OCI-LY7 (cell line): ENCODE measurements at regions not wholly inside any gene's neighbourhood (a gene's known extent, or its start where the extent isn't known, plus 50 kb on each side); places are given as distances from the start of the nearest gene placed in this dataset.
"Not testable (repeated sequence)": the region's sequence is repeated elsewhere in the genome, so short reads cannot be mapped to it uniquely, and the experiment has no call there.

Source experiments
- BruUV-seq: library from RNA; stranded (reverse); fragments of 400-500 nt; replicated peaks from 2 replicates; lab custom pipeline; 2021; lab: Mats Ljungman, UMichigan
- CTCF ChIA-PET: fragments of 300-600 bp; sonication (Branson Sonifier 250); formaldehyde crosslinking; loops from one replicate; lab custom pipeline; 2022; ENCODE audit warnings: antibody characterized with exemption; ENCODE audit not compliant: unreplicated experiment; lab: Charles Lee
- POLR2A ChIA-PET: fragments of 300-600 bp; sonication (Branson Sonifier 250); formaldehyde crosslinking; loops from one replicate; lab custom pipeline; 2022; ENCODE audit warnings: antibody characterized with exemption; lab: Charles Lee
- DNase-seq: peaks from one replicate; pipeline ENCODE4 v3.0.0-alpha.2; 2015; ENCODE audit warnings: low spot score
- H2AFZ ChIP-seq: fragments of 200-600 bp; sonication (generic), shearing (Covaris generic); 2 replicates; pipeline ENCODE4 v1.6.1; 2014; ENCODE audit warnings: mild to moderate bottlenecking, antibody characterized with exemption, low read length, moderate library complexity
- H3K27ac ChIP-seq: fragments of 200-600 bp; sonication (generic); 2 replicates; pipeline ENCODE4 v1.5.1; 2014; ENCODE audit warnings: mixed run types, low read depth, mild to moderate bottlenecking, moderate library complexity, low read length, inconsistent platforms; ENCODE audit not compliant: poor library complexity, severe bottlenecking
- H3K36me3 ChIP-seq: fragments of 200-600 bp; sonication (generic); 2 replicates; pipeline ENCODE4 v1.6.1; 2014; ENCODE audit warnings: mild to moderate bottlenecking, antibody characterized with exemption, low read length, moderate library complexity, mixed read lengths; ENCODE audit not compliant: insufficient read depth
- H3K4me1 ChIP-seq: fragments of 200-600 bp; sonication (generic); 2 replicates; pipeline ENCODE4 v1.5.1; 2014; ENCODE audit warnings: mild to moderate bottlenecking, low read length; ENCODE audit not compliant: insufficient read depth, poor library complexity, severe bottlenecking
- H3K4me2 ChIP-seq: fragments of 200-600 bp; sonication (generic); 2 replicates; pipeline ENCODE4 v1.6.1; 2014; ENCODE audit warnings: mild to moderate bottlenecking, low read length
- H3K4me3 ChIP-seq: fragments of 200-600 bp; sonication (generic); 2 replicates; pipeline ENCODE4 v1.5.1; 2014; ENCODE audit warnings: mild to moderate bottlenecking, low read depth, low read length; ENCODE audit not compliant: poor library complexity, severe bottlenecking
- H3K79me2 ChIP-seq: fragments of 200-600 bp; sonication (generic); 2 replicates; pipeline ENCODE4 v1.6.1; 2016; ENCODE audit warnings: low read depth, mild to moderate bottlenecking, low read length, moderate library complexity, mixed read lengths; ENCODE audit not compliant: insufficient read depth
- H3K9me2 ChIP-seq: fragments of 200-600 bp; sonication (generic); 2 replicates; pipeline ENCODE4 v1.6.1; 2016; ENCODE audit warnings: mild to moderate bottlenecking, low read length, mixed read lengths; ENCODE audit not compliant: insufficient read depth
- H3K9me3 ChIP-seq: fragments of 200-600 bp; sonication (generic); 2 replicates; pipeline ENCODE4 v1.6.1; 2014; ENCODE audit warnings: mild to moderate bottlenecking, mixed run types, low read length, mixed read lengths
- H4K20me1 ChIP-seq: fragments of 200-600 bp; sonication (generic); 2 replicates; pipeline ENCODE4 v1.6.1; 2014; ENCODE audit warnings: mild to moderate bottlenecking, antibody characterized with exemption, low read length, moderate library complexity, mixed read lengths; ENCODE audit not compliant: insufficient read depth
- CTCF ChIP-seq: fragments of 200-600 bp; sonication (generic); conservative IDR thresholded peaks from 2 replicates; pipeline ENCODE4 v1.5.1; 2014; ENCODE audit warnings: mild to moderate bottlenecking, antibody characterized with exemption, low read length, moderate library complexity, mixed read lengths
- EZH2phosphoT487 ChIP-seq: fragments of 200-600 bp; sonication (generic); IDR thresholded peaks from 2 replicates; pipeline ENCODE4 v1.6.1; 2018; ENCODE audit warnings: low read depth, borderline replicate concordance, mild to moderate bottlenecking, mixed run types, antibody characterized with exemption, low read length, moderate library complexity, mixed read lengths
- intact Hi-C: fragments of 100-400 bp; cut with micrococcal nuclease; formaldehyde crosslinking; loops from one replicate; pipeline ENCODE4 v1.10.0; 2022; ENCODE audit not compliant: unreplicated experiment

GRCh38 chr6:93639126-93639525, 219.8 kb upstream of the EPHA7 start:
- no peak overlapping the region for H2AFZ ChIP-seq
- POLR2A ChIA-PET, result no interaction called here
- H3K9me2 ChIP-seq, result no peaks in the 10 kb centered on the region
- H3K27ac ChIP-seq, result no peak overlapping the region
- no peaks in the 10 kb centered on the region for H3K4me1 ChIP-seq
- H4K20me1 ChIP-seq, result no peaks in the 10 kb centered on the region
- no peak overlapping the region for H3K4me2 ChIP-seq
- DNase-seq, result no peak
- CTCF ChIA-PET, result no interaction called here
- no peaks in the 10 kb centered on the region for H3K36me3 ChIP-seq
- no peaks in the 10 kb centered on the region for H3K79me2 ChIP-seq
- intact Hi-C loops, result no loop called here
- H3K9me3 ChIP-seq, result no peaks in the 10 kb centered on the region
- TF ChIP-seq EZH2phosphoT487 (no peak), CTCF (no peak)
- BruUV-seq, result no TSS peak
- no peak overlapping the region for H3K4me3 ChIP-seq

GRCh38 chr6:93636987-93637664, 217.8 kb upstream of the EPHA7 start:
- H3K4me3 ChIP-seq, intact Hi-C loops, H3K79me2 ChIP-seq, DNase-seq, H3K9me2 ChIP-seq, H4K20me1 ChIP-seq, H3K4me1 ChIP-seq, H3K27ac ChIP-seq, H3K36me3 ChIP-seq, CTCF ChIA-PET, H3K9me3 ChIP-seq, POLR2A ChIA-PET, BruUV-seq, H2AFZ ChIP-seq, H3K4me2 ChIP-seq: not testable (repeated sequence)

GRCh38 chr6:93624408-93624807, 205.0 kb upstream of the EPHA7 start:
- Histone ChIP-seq H3K4me1 (no peaks in the 10 kb centered on the region), H3K36me3 (no peaks in the 10 kb centered on the region), H3K4me2 (no peak overlapping the region), H3K4me3 (no peak overlapping the region), H3K79me2 (no peaks in the 10 kb centered on the region), H3K9me3 (no peaks in the 10 kb centered on the region), H3K9me2 (no peaks in the 10 kb centered on the region), H4K20me1 (no peaks in the 10 kb centered on the region), H3K27ac (no peak overlapping the region), H2AFZ (no peak overlapping the region)
- DNase-seq, result no peak
- POLR2A ChIA-PET, result interaction anchor here (0.7 kb wide), 1 partner anchor 351 kb away, joined by 3 read pairs; no protein-coding TSS in a partner anchor
- TF ChIP-seq CTCF, result no peak
- no peak for TF ChIP-seq EZH2phosphoT487
- intact Hi-C loops, result no loop called here
- CTCF ChIA-PET, result no interaction called here
- no TSS peak for BruUV-seq
